HG02759 (cell line): ENCODE measurements at regions not wholly inside any gene's neighbourhood (a gene's known extent, or its start where the extent isn't known, plus 50 kb on each side); places are given as distances from the start of the nearest gene placed in this dataset.

Source experiments
- ATAC-seq: cut with Tn5 transposase; IDR thresholded peaks from one replicate; pipeline ENCODE4 v1.9.1; 2021; ENCODE audit warnings: mild to moderate bottlenecking, moderate library complexity; ENCODE audit not compliant: unreplicated experiment

DNA sequence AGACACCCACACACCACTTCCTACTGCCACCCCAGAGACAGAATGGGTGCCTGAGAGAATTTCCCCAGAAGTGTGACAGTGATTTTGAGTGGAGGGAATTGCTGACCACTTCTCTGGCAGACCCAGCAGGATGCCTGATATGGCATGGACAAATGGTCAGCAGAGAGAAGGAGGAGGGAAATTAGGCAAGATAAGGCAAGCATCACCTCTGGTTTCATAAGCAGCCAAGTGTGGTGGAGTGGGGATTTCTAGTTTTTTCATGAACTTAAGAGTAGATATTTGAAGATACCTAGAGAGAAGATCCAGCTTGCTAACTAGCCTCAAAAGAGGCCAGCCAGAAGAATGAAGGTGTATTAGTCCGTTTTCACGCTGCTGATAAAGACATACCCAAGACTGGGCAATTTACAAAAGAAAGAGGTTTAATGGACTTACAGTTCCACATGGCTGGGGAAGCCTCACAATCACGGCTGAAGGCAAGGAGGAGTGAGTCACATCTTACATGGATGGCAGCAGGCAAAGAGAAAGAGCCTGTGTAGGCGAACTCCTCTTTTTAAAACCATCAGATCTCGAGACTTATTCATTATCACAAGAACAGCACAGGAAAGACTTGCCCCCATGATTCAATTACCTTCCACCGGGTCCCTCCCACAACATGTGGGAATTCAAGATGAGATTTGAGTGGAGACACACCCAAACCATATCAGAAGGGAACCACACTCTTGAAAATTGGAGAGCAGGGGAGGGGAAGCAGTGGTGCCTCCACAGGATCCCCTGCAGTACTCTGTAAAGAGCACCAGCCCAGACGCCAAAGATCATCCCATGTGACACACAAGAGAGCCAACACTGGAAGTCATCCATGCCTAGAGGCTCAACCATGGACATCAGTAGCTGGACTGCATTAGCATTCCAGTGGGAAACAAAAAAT is 64.2 kb downstream of the RBM43 start:
- ATAC-seq, result no peak

GRCh38 chr2:151193576-151193975 is 68.1 kb downstream of the RBM43 start:
- ATAC-seq, result no peak

- ATAC-seq, result no peak
These were observed 69.0 kb downstream of the RBM43 start for GRCh38 chr2:151192681-151193080.

- no peak for ATAC-seq
These were observed 70.7 kb downstream of the RBM43 start for GRCh38 chr2:151191001-151191400.

- ATAC-seq, result no peak
These were observed 72.5 kb downstream of the RBM43 start for GRCh38 chr2:151189125-151189524.

DNA sequence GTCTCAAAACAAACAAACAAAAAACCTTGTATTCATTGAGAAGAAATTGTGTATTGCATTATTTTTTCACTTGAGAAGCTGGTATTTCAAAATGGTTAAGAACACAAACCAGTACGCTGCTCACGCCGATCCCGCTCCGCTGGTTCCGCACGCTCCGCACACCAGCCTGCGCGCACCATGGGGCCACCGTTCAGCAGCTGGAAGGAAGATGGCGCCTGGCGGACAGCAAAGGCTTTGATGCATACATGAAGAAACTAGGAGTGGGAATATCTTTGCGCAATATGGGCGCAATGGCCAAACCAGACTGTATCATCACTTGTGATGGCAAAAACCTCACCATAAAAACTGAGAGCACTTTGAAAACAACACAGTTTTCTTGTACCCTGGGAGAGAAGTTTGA is 75.7 kb downstream of the RBM43 start:
- ATAC-seq, result no peak

GRCh38 chr2:151182899-151183809 is 78.5 kb downstream of the RBM43 start:
- ATAC-seq, result no peak

- no peak for ATAC-seq
These were observed 79.3 kb downstream of the RBM43 start for GRCh38 chr2:151182396-151182795.

DNA sequence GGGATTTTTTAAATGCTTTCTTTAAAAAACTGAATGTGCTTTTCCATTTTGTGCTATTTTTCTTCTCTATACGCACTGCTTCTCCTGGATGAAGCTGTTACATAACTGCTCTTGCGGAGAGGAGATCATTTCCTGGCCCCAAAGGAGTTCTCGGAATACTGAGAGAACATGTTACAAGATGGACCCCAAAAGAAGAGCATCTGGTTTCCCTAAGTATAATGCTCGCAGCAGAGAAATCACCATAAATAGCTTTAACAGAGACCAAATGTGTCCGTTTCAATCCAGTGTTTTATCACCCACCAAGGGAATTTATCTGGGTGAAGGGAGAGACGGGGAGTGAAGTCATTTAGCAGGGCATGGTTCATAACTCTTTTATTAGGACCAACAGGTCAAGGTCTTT is 80.1 kb downstream of the RBM43 start:
- ATAC-seq, result no peak

DNA sequence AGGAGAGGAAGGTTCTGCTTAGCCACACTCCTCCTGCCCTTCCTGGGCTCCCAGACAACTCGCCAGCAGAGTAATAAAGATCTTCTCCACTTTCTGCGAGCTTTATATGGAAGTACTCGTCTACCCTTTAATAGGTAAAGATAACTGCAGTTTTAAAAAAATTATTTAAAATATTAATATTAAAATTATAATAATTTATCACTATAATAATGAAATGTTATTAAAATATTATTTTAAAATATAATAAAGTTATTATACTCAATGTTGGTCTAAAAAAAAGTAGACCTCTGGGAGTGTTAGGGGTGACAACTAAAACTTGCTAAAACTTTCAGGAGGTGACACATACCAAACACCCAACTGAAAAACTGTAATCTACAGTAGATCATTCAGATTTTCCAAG is 81.5 kb downstream of the RBM43 start:
- ATAC-seq, result no peak

DNA sequence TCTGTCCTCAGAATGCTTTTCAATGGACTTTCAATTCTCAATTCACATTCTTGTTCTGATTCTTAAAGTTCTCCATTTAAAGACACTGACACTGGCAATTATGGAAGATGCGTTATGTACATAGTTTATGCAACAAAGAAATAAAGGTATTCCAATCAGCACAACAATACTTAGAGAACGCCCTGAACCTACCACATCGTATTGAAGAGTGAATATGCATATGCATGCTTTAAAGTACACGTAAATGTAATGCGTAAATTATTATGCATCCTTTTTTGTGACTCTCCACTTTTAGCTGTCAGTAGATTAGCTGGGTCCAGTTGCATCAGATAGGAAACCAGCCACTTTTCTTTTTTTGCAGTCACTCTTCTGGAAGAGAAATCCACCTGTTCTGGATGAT is 83.5 kb downstream of the RBM43 start:
- no peak for ATAC-seq

GRCh38 chr2:151177756-151178155 is 83.9 kb downstream of the RBM43 start:
- ATAC-seq, result no peak

DNA sequence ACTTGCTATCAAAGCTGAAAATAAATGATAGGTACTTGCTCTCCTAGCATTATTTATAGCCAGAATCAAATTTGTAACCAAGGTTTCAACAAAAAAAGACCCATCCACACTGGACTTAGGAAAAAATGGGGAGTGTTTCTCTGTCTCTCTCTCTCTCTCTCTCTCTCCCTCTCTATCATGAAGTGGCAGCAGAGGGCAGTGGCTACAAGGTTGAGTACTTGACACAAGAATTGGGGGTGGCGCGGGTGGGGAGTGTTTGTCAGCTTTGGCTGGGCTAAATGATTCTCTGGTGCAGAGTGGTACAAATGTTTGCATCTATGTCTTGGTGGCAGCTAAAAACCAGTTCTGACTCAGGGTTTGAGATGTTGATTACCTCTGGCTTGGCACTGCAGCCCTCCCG is 85.0 kb downstream of the RBM43 start:
- ATAC-seq, result no peak

DNA sequence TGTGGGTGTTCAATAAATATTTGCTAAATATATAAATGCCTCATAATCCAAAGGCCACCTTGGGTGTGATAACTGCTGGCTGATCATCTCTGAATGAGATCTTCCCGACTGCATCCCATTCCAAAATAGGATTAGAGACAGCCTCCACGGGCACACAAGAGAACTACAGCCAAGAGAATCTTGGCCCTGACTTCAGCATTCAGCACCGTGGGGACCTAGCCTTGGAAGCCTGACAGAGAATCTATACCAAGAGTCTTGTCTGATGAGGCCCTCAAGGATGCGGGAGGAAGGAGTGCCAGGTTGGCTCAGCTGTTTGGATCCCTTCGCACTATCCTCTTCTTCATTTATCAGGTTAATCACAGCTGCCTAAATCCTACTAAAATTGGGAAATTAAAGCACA is 85.8 kb downstream of the RBM43 start:
- ATAC-seq, result no peak

DNA sequence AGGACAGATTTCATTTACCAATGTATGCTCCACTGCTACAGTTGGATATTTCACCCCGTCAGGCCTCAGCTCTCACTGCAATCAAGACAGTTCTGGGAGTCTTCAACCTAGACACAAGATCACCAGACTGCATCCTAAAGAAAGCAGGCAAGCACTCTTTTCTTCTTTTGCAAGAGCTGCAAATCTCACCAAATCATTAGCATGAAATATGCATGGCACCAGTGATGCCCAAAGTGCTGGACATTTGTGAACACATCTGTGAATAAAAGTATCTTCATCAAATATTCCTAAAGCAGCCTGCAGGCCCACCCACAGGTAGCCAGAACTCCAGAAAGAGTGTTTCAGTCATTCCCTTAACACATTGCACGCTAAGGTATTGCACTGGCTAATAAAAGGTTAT is 87.5 kb downstream of the RBM43 start:
- ATAC-seq, result no peak

- no peak for ATAC-seq
These were observed 90.5 kb downstream of the RBM43 start for GRCh38 chr2:151171186-151171585.

GRCh38 chr2:151166410-151166809 is 95.3 kb downstream of the RBM43 start:
- ATAC-seq, result no peak

- no peak for ATAC-seq
These were observed 96.5 kb downstream of the RBM43 start for GRCh38 chr2:151165105-151165684.

- no peak for ATAC-seq
These were observed 99.7 kb downstream of the RBM43 start for GRCh38 chr2:151161821-151162551.

DNA sequence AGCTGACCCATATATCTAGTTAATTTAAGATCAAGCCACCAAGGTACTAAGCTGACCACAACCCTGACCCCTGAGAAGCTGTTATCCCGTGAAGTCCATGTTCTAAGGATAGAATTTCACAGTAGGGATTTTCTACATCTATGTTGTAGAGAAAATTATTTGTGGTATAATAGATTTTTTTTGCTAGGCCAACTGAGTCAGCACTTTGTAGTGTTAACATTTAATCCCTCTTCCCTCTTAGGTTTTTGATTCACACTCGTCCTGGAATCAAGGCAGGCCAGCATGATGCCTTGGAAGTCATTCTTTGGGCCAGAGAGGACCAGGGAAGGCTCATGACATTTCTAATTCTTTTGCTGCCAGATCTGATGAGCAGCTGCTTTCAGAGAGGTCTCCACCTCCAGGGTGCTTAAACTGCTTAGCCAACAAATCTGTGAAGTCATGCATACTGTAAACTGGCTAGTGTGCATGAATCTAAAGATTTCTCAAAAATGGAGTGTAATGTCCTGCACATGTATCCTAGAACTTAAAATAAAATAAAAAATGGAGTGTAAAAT is 102.5 kb downstream of the RBM43 start:
- ATAC-seq, result no peak
